HCT116 (cell line): ENCODE measurements at regions not wholly inside any gene's neighbourhood (a gene's known extent, or its start where the extent isn't known, plus 50 kb on each side); places are given as distances from the start of the nearest gene placed in this dataset.

Source experiments
- ATAC-seq: fragments of 200-7000 bp; cut with Tn5 transposase; 2 replicates; pipeline ENCODE4 v1.9.1; 2020; ENCODE audit warnings: mild to moderate bottlenecking, moderate library complexity
- BruUV-seq: library from RNA; stranded (reverse); fragments of 400-500 nt; replicated peaks from 2 replicates; lab custom pipeline; 2021; lab: Mats Ljungman, UMichigan
- CTCF ChIA-PET: fragments of 300-600 bp; sonication (Branson Sonifier 250); formaldehyde crosslinking; loops from one replicate; lab custom pipeline; 2021; ENCODE audit warnings: antibody characterized with exemption; lab: Charles Lee
- POLR2A ChIA-PET: fragments of 300-600, 350-600 bp; sonication (Branson Sonifier 250); formaldehyde crosslinking; loops from one replicate; lab custom pipeline; 2021; ENCODE audit warnings: antibody characterized with exemption; lab: Charles Lee
- RAD21 ChIA-PET, 2 experiments: fragments of 300-600 bp; sonication (Branson Sonifier 250); formaldehyde crosslinking; loops; one replicate each; lab custom pipeline; 2023; ENCODE audit warnings: low total read pairs in 2 of 2; ENCODE audit not compliant: uncharacterized antibody in 2 of 2, unreplicated experiment in 2 of 2, low non-redundant PET in 1 of 2; lab: Charles Lee
- DNase-seq: peaks from one replicate; pipeline ENCODE4 v3.0.0-alpha.2; 2010; ENCODE audit warnings: low read depth, low spot score
- H2AFZ ChIP-seq: fragments of 200-600 bp; shearing (Covaris generic), sonication (generic); 2 replicates; pipeline ENCODE4 v1.6.1; 2017; ENCODE audit warnings: low read depth, mixed run types, mixed read lengths, antibody characterized with exemption, low read length; ENCODE audit not compliant: poor library complexity, severe bottlenecking
- H3K27ac ChIP-seq: 2 replicates; pipeline ENCODE4 v1.5.1; 2012; ENCODE audit warnings: low read depth, low read length
- H3K27me3 ChIP-seq: fragments of 200-600 bp; sonication (generic); 2 replicates; pipeline ENCODE4 v1.6.1; 2016; ENCODE audit warnings: mixed run types, low read length, mixed read lengths; ENCODE audit not compliant: insufficient read depth
- H3K36me3 ChIP-seq, 2 experiments: fragments of 200-500 bp in 1 of 2; fragments of 200-600 bp in 1 of 2; sonication (Bioruptor generic) in 1 of 2; sonication (generic) in 1 of 2; 2 replicates each; pipeline versions ENCODE4 v1.5.1 to v1.6.1; 2014 to 2016; ENCODE audit warnings: low read length in 2 of 2, inconsistent platforms in 1 of 2, mixed read lengths in 1 of 2, mixed run types in 1 of 2; ENCODE audit not compliant: insufficient read depth in 2 of 2, control insufficient read depth in 1 of 2
- H3K4me1 ChIP-seq, 2 experiments: fragments of 200-600 bp in 1 of 2; sonication (generic) in 1 of 2; 2 replicates each; pipeline versions ENCODE4 v1.5.1 to v1.6.1; 2012 to 2017; ENCODE audit warnings: low read length in 2 of 2, inconsistent platforms in 1 of 2, mild to moderate bottlenecking in 1 of 2, mixed read lengths in 1 of 2, mixed run types in 1 of 2, moderate library complexity in 1 of 2; ENCODE audit not compliant: insufficient read depth in 2 of 2, control insufficient read depth in 1 of 2
- H3K4me2 ChIP-seq: fragments of 200-600 bp; sonication (generic); 2 replicates; pipeline ENCODE4 v1.6.1; 2017; ENCODE audit warnings: mixed run types, low read length, mixed read lengths
- H3K4me3 ChIP-seq, 2 experiments: fragments of 200-600 bp in 1 of 2; sonication (generic) in 1 of 2; replicated peaks in 1 of 2; 2 replicates each; pipeline ENCODE4 v1.5.1; 2011 to 2016; ENCODE audit warnings: low read length in 2 of 2, control low read depth in 1 of 2, low read depth in 1 of 2, mild to moderate bottlenecking in 1 of 2, mixed read lengths in 1 of 2, mixed run types in 1 of 2
- H3K79me2 ChIP-seq: fragments of 200-600 bp; sonication (generic); 2 replicates; pipeline ENCODE4 v1.6.1; 2017; ENCODE audit warnings: mild to moderate bottlenecking, mixed run types, low read length, moderate library complexity, mixed read lengths; ENCODE audit not compliant: insufficient read depth
- H3K9ac ChIP-seq: fragments of 200-600 bp; sonication (generic); 2 replicates; pipeline ENCODE4 v1.6.1; 2016; ENCODE audit warnings: low read length, mixed read lengths
- H3K9me2 ChIP-seq: fragments of 200-600 bp; sonication (generic), shearing (Covaris generic); 2 replicates; pipeline ENCODE4 v1.6.1; 2017; ENCODE audit warnings: mixed run types, mild to moderate bottlenecking, moderate library complexity; ENCODE audit not compliant: insufficient read depth
- H3K9me3 ChIP-seq, 2 experiments: fragments of 200-500 bp in 1 of 2; fragments of 200-600 bp in 1 of 2; sonication (Bioruptor generic) in 1 of 2; sonication (generic) in 1 of 2; 2 replicates each; pipeline ENCODE4 v1.6.1; 2014 to 2017; ENCODE audit warnings: low read length in 2 of 2, mixed read lengths in 2 of 2, inconsistent platforms in 1 of 2, low read depth in 1 of 2, mild to moderate bottlenecking in 1 of 2, mixed run types in 1 of 2, moderate library complexity in 1 of 2; ENCODE audit not compliant: control insufficient read depth in 1 of 2, insufficient read depth in 1 of 2
- H4K20me1 ChIP-seq: fragments of 200-600 bp; sonication (generic), shearing (Covaris generic); 2 replicates; pipeline ENCODE4 v1.6.1; 2017; ENCODE audit warnings: mixed run types, mild to moderate bottlenecking, moderate library complexity; ENCODE audit not compliant: insufficient read depth
- EGR1 ChIP-seq: IDR thresholded peaks from 2 replicates; pipeline ENCODE4 v1.6.1; 2012; ENCODE audit warnings: low read depth
- EZH2 ChIP-seq: fragments of 200-600 bp; sonication (generic); IDR thresholded peaks from 2 replicates; pipeline ENCODE4 v1.6.1; 2017; ENCODE audit warnings: antibody characterized with exemption, mixed run types
- EZH2phosphoT487 ChIP-seq: fragments of 200-600 bp; IDR thresholded peaks from 2 replicates; pipeline ENCODE4 v1.6.1; 2018; ENCODE audit warnings: antibody characterized with exemption, borderline replicate concordance
- POLR2A ChIP-seq: IDR thresholded peaks from 2 replicates; pipeline ENCODE4 v1.7.0; 2011; ENCODE audit warnings: borderline replicate concordance; ENCODE audit not compliant: insufficient read depth, insufficient read length; ENCODE audit errors: extremely low read depth
- RAD21 ChIP-seq: IDR thresholded peaks from 2 replicates; pipeline ENCODE4 v1.6.1; 2012; ENCODE audit warnings: low read depth, mild to moderate bottlenecking
- SIN3A ChIP-seq: IDR thresholded peaks from 2 replicates; pipeline ENCODE4 v1.6.1; 2012; ENCODE audit warnings: low read depth
- SRF ChIP-seq: IDR thresholded peaks from 2 replicates; pipeline ENCODE4 v1.6.1; 2012; ENCODE audit warnings: low read depth
- YY1 ChIP-seq: IDR thresholded peaks from 2 replicates; pipeline ENCODE4 v1.6.1; 2011; ENCODE audit warnings: low read length, low read depth, moderate library complexity, mild to moderate bottlenecking; ENCODE audit not compliant: insufficient replicate concordance; ENCODE audit errors: extremely low read depth
- intact Hi-C: fragments of 100-400 bp; cut with micrococcal nuclease; formaldehyde crosslinking; loops from 2 replicates; pipeline ENCODE4 v1.10.0; 2022
- TF ChIP-seq, protein P1 (sequence below): IDR thresholded peaks from 2 replicates; pipeline ENCODE4 v1.6.1; 2011; ENCODE audit warnings: mild to moderate bottlenecking, low read length, moderate library complexity; ENCODE audit not compliant: insufficient replicate concordance; ENCODE audit errors: extremely low read depth
- TF ChIP-seq, protein P2 (sequence below): IDR thresholded peaks from 2 replicates; pipeline ENCODE4 v1.6.1; 2012
- TF ChIP-seq, protein P3 (sequence below), 3 experiments: fragments of 200-600 bp in 1 of 3; sonication (generic) in 1 of 3; IDR thresholded peaks in 2 of 3; conservative IDR thresholded peaks in 1 of 3; 2 replicates each; pipeline ENCODE4 v1.5.1; 2012 to 2017; ENCODE audit warnings: low read depth in 2 of 3, low read length in 2 of 3, antibody characterized with exemption in 1 of 3, borderline replicate concordance in 1 of 3, control low read depth in 1 of 3, mild to moderate bottlenecking in 1 of 3, mixed read lengths in 1 of 3, mixed run types in 1 of 3, moderate library complexity in 1 of 3; ENCODE audit not compliant: insufficient read depth in 1 of 3

DNA sequence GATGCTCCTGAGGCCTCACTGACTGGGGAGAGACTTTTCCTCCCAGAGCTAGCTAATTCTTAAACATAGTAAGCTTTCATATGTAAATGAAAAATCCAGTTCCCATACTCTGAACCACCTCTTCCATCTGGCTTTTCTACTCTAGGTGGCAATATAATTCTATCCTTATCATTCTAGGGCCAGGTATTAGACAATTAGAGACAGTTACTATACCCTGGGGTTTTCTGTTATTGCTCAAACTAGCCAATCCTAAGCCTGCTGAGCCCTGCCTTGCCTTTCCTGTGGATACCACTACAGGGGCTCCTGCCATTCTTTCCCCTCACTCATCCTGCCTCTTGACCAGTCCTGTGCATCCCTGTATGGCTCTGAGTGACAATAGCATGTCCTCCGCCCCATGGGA, 552.0 kb downstream of the STIM2 start:
- no peaks in the 10 kb centered on the region for H3K9me2 ChIP-seq
- no peak overlapping the region for H3K9ac ChIP-seq
- no TSS peak for BruUV-seq
- no peak overlapping the region for H3K27ac ChIP-seq
- no peaks in the 10 kb centered on the region for H3K9me3 ChIP-seq
- ChIA-PET RAD21 (no interaction called here), CTCF (interaction anchor here (0.7 kb wide), 1 partner anchor 24 kb away, joined by 3 read pairs; no protein-coding TSS in a partner anchor), POLR2A (no interaction called here)
- H3K27me3 ChIP-seq = no peaks in the 10 kb centered on the region
- no peaks in the 10 kb centered on the region for H3K36me3 ChIP-seq
- H2AFZ ChIP-seq = peak overlapping the region; percentile 42
- intact Hi-C loops = no loop called here
- no peaks in the 10 kb centered on the region for H3K79me2 ChIP-seq
- H3K4me1 ChIP-seq = no peaks in the 10 kb centered on the region
- ATAC-seq = peak; percentile 53; the same call in 1 of the 2 replicates
- H3K4me2 ChIP-seq = no peak overlapping the region
- no peak overlapping the region for H3K4me3 ChIP-seq
- no peaks in the 10 kb centered on the region for H4K20me1 ChIP-seq
- no peak for TF ChIP-seq EZH2phosphoT487
- TF ChIP-seq SRF = no peak
- TF ChIP-seq, protein P1, sequence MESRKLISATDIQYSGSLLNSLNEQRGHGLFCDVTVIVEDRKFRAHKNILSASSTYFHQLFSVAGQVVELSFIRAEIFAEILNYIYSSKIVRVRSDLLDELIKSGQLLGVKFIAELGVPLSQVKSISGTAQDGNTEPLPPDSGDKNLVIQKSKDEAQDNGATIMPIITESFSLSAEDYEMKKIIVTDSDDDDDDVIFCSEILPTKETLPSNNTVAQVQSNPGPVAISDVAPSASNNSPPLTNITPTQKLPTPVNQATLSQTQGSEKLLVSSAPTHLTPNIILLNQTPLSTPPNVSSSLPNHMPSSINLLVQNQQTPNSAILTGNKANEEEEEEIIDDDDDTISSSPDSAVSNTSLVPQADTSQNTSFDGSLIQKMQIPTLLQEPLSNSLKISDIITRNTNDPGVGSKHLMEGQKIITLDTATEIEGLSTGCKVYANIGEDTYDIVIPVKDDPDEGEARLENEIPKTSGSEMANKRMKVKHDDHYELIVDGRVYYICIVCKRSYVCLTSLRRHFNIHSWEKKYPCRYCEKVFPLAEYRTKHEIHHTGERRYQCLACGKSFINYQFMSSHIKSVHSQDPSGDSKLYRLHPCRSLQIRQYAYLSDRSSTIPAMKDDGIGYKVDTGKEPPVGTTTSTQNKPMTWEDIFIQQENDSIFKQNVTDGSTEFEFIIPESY = no peak
- TF ChIP-seq EGR1 = no peak
- TF ChIP-seq SIN3A = no peak
- TF ChIP-seq RAD21 = peak; percentile 53
- TF ChIP-seq YY1 = no peak
- TF ChIP-seq EZH2 = no peak
- TF ChIP-seq, protein P2, sequence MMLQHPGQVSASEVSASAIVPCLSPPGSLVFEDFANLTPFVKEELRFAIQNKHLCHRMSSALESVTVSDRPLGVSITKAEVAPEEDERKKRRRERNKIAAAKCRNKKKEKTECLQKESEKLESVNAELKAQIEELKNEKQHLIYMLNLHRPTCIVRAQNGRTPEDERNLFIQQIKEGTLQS = no peak
- TF ChIP-seq, protein P3, sequence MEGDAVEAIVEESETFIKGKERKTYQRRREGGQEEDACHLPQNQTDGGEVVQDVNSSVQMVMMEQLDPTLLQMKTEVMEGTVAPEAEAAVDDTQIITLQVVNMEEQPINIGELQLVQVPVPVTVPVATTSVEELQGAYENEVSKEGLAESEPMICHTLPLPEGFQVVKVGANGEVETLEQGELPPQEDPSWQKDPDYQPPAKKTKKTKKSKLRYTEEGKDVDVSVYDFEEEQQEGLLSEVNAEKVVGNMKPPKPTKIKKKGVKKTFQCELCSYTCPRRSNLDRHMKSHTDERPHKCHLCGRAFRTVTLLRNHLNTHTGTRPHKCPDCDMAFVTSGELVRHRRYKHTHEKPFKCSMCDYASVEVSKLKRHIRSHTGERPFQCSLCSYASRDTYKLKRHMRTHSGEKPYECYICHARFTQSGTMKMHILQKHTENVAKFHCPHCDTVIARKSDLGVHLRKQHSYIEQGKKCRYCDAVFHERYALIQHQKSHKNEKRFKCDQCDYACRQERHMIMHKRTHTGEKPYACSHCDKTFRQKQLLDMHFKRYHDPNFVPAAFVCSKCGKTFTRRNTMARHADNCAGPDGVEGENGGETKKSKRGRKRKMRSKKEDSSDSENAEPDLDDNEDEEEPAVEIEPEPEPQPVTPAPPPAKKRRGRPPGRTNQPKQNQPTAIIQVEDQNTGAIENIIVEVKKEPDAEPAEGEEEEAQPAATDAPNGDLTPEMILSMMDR (IDR thresholded peaks at IDR 0.05 in 2 of 3, conservative IDR thresholded peaks at IDR 0.05 in 1 of 3; ENCODE audit: borderline replicate concordance in 1 of 3, insufficient read depth in 1 of 3, low read depth in 2 of 3, low read length in 2 of 3) = 0 out of 6 replicates have a peak, but pooled peaks of 1 of the 3 experiments have one; percentile 10
- TF ChIP-seq POLR2A = no peak
- TF ChIP-seq, all 23 proteins: peak for 2
- DNase-seq = no peak
